Stomach (tissue), 4 donors: ENCODE measurements at regions not wholly inside any gene's neighbourhood (a gene's known extent, or its start where the extent isn't known, plus 50 kb on each side); places are given as distances from the start of the nearest gene placed in this dataset.

Source experiments
- CTCF ChIP-seq, 7 experiments: fragments of 450-650 bp in 4 of 7; fragments of 200-600 bp in 3 of 7; sonication (generic) in 3 of 7; IDR thresholded peaks; one replicate each; pipeline ENCODE4 v1.5.1; 2016 to 2019; ENCODE audit warnings: antibody characterized with exemption in 7 of 7, control low read depth in 2 of 7, mild to moderate bottlenecking in 1 of 7
- EP300 ChIP-seq: sonication (generic); formaldehyde crosslinking; IDR thresholded peaks from one replicate; pipeline ENCODE4 v1.6.1; 2017; ENCODE audit warnings: antibody characterized with exemption
- POLR2A ChIP-seq, 4 donors: fragments of 450-650 bp; IDR thresholded peaks; one replicate each; pipeline ENCODE4 v1.6.1; 2016; ENCODE audit warnings: antibody characterized with exemption in 4 of 4, control low read depth in 2 of 4, mild to moderate bottlenecking in 1 of 4, moderate library complexity in 1 of 4
- POLR2AphosphoS5 ChIP-seq, 3 donors: sonication (generic); formaldehyde crosslinking; IDR thresholded peaks; one replicate each; pipeline ENCODE4 v1.6.1; 2016; ENCODE audit warnings: antibody characterized with exemption in 3 of 3

GRCh38 chr2:43136876-43137275, 89.5 kb downstream of the ZFP36L2 start:
- TF ChIP-seq POLR2A (IDR thresholded peaks at IDR 0.05), result no peak
- no peak for TF ChIP-seq CTCF (IDR thresholded peaks at IDR 0.05)
- TF ChIP-seq EP300, result no peak
- TF ChIP-seq POLR2AphosphoS5 (IDR thresholded peaks at IDR 0.05), result peak in 2 of 3 donors; percentile 14 to 45
